Caco-2 (cell line): ENCODE measurements at regions not wholly inside any gene's neighbourhood (a gene's known extent, or its start where the extent isn't known, plus 50 kb on each side); places are given as distances from the start of the nearest gene placed in this dataset.

Experiments
- BruUV-seq: library from RNA; stranded (reverse); fragments of 400-500 nt; replicated peaks from 2 replicates; lab custom pipeline; 2021; lab: Mats Ljungman, UMichigan
- CTCF ChIA-PET: fragments of 300-600 bp; sonication (Branson Sonifier 250); formaldehyde crosslinking; loops from one replicate; lab custom pipeline; 2022; ENCODE audit warnings: antibody characterized with exemption; lab: Charles Lee
- POLR2A ChIA-PET: fragments of 300-600 bp; sonication (Branson Sonifier 250); formaldehyde crosslinking; loops from one replicate; lab custom pipeline; 2022; ENCODE audit warnings: antibody characterized with exemption; lab: Charles Lee
- DNase-seq, 2 experiments: peaks; one replicate each; pipeline versions ENCODE4 v3.0.0 to v3.0.0-alpha.2; 2020 to 2022
- H3K27me3 ChIP-seq: replicated peaks from 2 replicates; pipeline ENCODE4 v1.6.0; 2011; ENCODE audit warnings: low read length; ENCODE audit not compliant: control insufficient read depth, insufficient read depth
- H3K36me3 ChIP-seq: 2 replicates; pipeline ENCODE4 v1.5.1; 2011; ENCODE audit warnings: low read length; ENCODE audit not compliant: control insufficient read depth, insufficient read depth
- H3K4me1 ChIP-seq: fragments of 250-450 bp; sonication (Bioruptor Pico); 2 replicates; pipeline ENCODE4 v1.5.1; 2020; ENCODE audit warnings: mild to moderate bottlenecking
- H3K4me3 ChIP-seq: 2 replicates; pipeline ENCODE4 v1.5.1; 2011; ENCODE audit warnings: low read depth, mild to moderate bottlenecking, control low read depth, low read length
- H3K9me3 ChIP-seq: fragments of 250-450 bp; sonication (Bioruptor Pico); 2 replicates; pipeline ENCODE4 v1.5.1; 2020; ENCODE audit warnings: mild to moderate bottlenecking, moderate library complexity
- H3K27ac Mint-ChIP-seq: one replicate; pipeline ENCODE4 v1.8.0; 2022; ENCODE audit warnings: mixed read lengths; ENCODE audit not compliant: unreplicated experiment
- H3K27me3 Mint-ChIP-seq: one replicate; pipeline ENCODE4 v1.8.0; 2022; ENCODE audit warnings: mixed read lengths; ENCODE audit not compliant: insufficient read depth, unreplicated experiment
- H3K36me3 Mint-ChIP-seq: one replicate; pipeline ENCODE4 v1.8.0; 2022; ENCODE audit warnings: mild to moderate bottlenecking, mixed read lengths; ENCODE audit not compliant: insufficient read depth, unreplicated experiment
- H3K4me1 Mint-ChIP-seq: one replicate; pipeline ENCODE4 v1.8.0; 2022; ENCODE audit warnings: low read depth, mixed read lengths; ENCODE audit not compliant: unreplicated experiment
- H3K4me3 Mint-ChIP-seq: one replicate; pipeline ENCODE4 v1.8.0; 2022; ENCODE audit warnings: mild to moderate bottlenecking, moderate library complexity, mixed read lengths; ENCODE audit not compliant: unreplicated experiment
- H3K9me3 Mint-ChIP-seq: one replicate; pipeline ENCODE4 v1.8.0; 2022; ENCODE audit warnings: mixed read lengths; ENCODE audit not compliant: unreplicated experiment
- CTCF ChIP-seq, 2 experiments: fragments of 200-600 bp in 1 of 2; IDR thresholded peaks; 1 replicate in 1 of 2; 2 replicates in 1 of 2; pipeline versions ENCODE4 v1.5.1 to v1.8.0; 2011 to 2022; ENCODE audit warnings: antibody characterized with exemption in 1 of 2, control low read depth in 1 of 2, inconsistent platforms in 1 of 2, low read depth in 1 of 2, low read length in 1 of 2, mild to moderate bottlenecking in 1 of 2, moderate library complexity in 1 of 2; ENCODE audit not compliant: insufficient read depth in 1 of 2, severe bottlenecking in 1 of 2, unreplicated experiment in 1 of 2
- intact Hi-C: fragments of 100-400 bp; cut with micrococcal nuclease; formaldehyde crosslinking; loops from one replicate; pipeline ENCODE4 v1.10.0; 2022; ENCODE audit not compliant: unreplicated experiment

GRCh38 chr6:23180504-23181293, 611.3 kb downstream of the HDGFL1 start:
- Histone ChIP-seq H3K36me3 (no peaks in the 10 kb centered on the region), H3K4me1 (no peaks in the 10 kb centered on the region), H3K9me3 (no peaks in the 10 kb centered on the region), H3K4me3 (no peak overlapping the region), H3K27me3 (no peaks in the 10 kb centered on the region)
- Mint-ChIP-seq H3K27ac (no peak overlapping the region), H3K4me1 (peaks cover 7% of the 10 kb centered on the region), H3K4me3 (no peak overlapping the region), H3K9me3 (peaks cover 9% of the 10 kb centered on the region), H3K36me3 (no peaks in the 10 kb centered on the region), H3K27me3 (no peaks in the 10 kb centered on the region)
- no peak for DNase-seq
- TF ChIP-seq CTCF (IDR thresholded peaks at IDR 0.05; ENCODE audit: insufficient read depth in 1 of 2, low read depth in 1 of 2, low read length in 1 of 2, severe bottlenecking in 1 of 2, unreplicated experiment in 1 of 2) = no peak
- BruUV-seq = no TSS peak
- ChIA-PET POLR2A (no interaction called here), CTCF (no interaction called here)
- intact Hi-C loops = no loop called here

DNA sequence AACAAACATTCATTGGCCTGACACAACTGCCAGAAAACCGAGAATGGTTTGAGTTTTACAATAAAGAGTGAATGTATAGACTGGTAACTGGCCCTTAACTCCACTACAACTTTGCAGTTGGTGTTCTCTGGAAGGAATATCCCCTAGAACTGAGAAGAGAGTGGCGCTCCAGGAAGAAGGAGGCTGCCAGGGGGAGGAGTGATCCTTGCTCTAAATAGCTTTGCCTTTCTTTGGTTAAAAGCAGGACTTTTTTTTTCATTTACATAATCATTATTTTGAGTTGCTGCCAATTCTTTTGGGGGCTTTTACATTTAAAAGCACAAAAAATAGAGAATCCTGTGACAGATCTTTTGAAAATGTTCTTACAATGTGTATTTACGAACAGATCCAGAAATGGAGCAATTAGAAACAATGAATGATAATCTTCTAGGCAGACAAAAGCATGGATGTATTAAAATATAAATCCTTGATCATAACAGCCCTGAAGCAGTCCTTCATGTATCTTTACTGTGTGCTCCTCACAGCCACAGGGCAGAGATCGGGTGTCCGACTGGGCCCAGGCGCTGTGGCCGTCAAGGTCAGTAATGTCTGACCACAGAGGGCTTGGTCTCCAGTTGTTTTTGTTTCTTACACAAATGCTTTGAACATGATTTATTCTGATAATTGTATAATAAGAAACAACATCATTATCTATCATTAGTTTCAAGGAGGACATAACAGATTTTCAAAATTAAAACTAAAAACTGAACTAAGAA, 612.2 kb downstream of the HDGFL1 start:
- peaks cover 9% of the 10 kb centered on the region for H3K9me3 Mint-ChIP-seq
- H3K36me3 Mint-ChIP-seq = no peaks in the 10 kb centered on the region
- H3K4me1 Mint-ChIP-seq = peaks cover 7% of the 10 kb centered on the region
- ChIA-PET POLR2A (no interaction called here), CTCF (no interaction called here)
- Histone ChIP-seq H3K36me3 (no peaks in the 10 kb centered on the region), H3K4me3 (no peak overlapping the region), H3K4me1 (no peaks in the 10 kb centered on the region), H3K27me3 (no peaks in the 10 kb centered on the region), H3K9me3 (no peaks in the 10 kb centered on the region)
- no TSS peak for BruUV-seq
- TF ChIP-seq CTCF (IDR thresholded peaks at IDR 0.05; ENCODE audit: insufficient read depth in 1 of 2, low read depth in 1 of 2, low read length in 1 of 2, severe bottlenecking in 1 of 2, unreplicated experiment in 1 of 2) = no peak
- no peak overlapping the region for H3K27ac Mint-ChIP-seq
- no peak overlapping the region for H3K4me3 Mint-ChIP-seq
- no peak for DNase-seq
- intact Hi-C loops = no loop called here
- H3K27me3 Mint-ChIP-seq = no peaks in the 10 kb centered on the region

DNA sequence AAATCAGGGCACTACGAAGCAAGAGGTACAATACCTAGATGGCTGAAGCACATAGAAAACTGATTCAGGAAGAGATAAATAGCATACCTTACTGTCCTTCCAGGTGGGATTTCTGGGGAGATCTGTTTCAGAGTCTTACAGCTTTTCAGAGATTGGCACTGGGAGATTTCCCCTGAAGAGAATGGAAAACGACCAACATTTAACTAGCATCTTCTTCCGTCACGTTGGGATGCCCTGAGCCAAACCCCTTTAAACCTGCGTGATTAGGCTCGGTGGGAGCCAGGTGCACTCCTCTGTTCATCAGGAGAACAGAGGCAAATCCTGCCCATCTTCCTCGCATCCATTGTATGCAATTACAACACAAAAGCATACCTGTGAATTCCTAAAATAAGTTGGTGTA, 614.5 kb downstream of the HDGFL1 start:
- no peaks in the 10 kb centered on the region for H3K4me1 ChIP-seq
- CTCF ChIA-PET = no interaction called here
- no peak overlapping the region for H3K4me3 Mint-ChIP-seq
- peaks cover 9% of the 10 kb centered on the region for H3K9me3 Mint-ChIP-seq
- TF ChIP-seq CTCF (IDR thresholded peaks at IDR 0.05; ENCODE audit: insufficient read depth in 1 of 2, low read depth in 1 of 2, low read length in 1 of 2, severe bottlenecking in 1 of 2, unreplicated experiment in 1 of 2) = no peak
- no peak overlapping the region for H3K4me3 ChIP-seq
- no peaks in the 10 kb centered on the region for H3K27me3 Mint-ChIP-seq
- H3K36me3 Mint-ChIP-seq = no peaks in the 10 kb centered on the region
- H3K4me1 Mint-ChIP-seq = peaks cover 7% of the 10 kb centered on the region
- DNase-seq = no peak
- POLR2A ChIA-PET = no interaction called here
- BruUV-seq = no TSS peak
- no peaks in the 10 kb centered on the region for H3K36me3 ChIP-seq
- H3K9me3 ChIP-seq = no peaks in the 10 kb centered on the region
- no peaks in the 10 kb centered on the region for H3K27me3 ChIP-seq
- H3K27ac Mint-ChIP-seq = no peak overlapping the region
- intact Hi-C loops = no loop called here
